DND-41 (cell line): ENCODE measurements at regions not wholly inside any gene's neighbourhood (a gene's known extent, or its start where the extent isn't known, plus 50 kb on each side); places are given as distances from the start of the nearest gene placed in this dataset.

Experiments used
- ATAC-seq: fragments of 200-7000 bp; cut with Tn5 transposase; 3 replicates; pipeline ENCODE4 v1.9.1; 2021; ENCODE audit warnings: low read depth; ENCODE audit not compliant: insufficient read depth
- DNase-seq: peaks from one replicate; pipeline ENCODE4 v3.0.0-alpha.2; 2020
- H2AFZ ChIP-seq: 2 replicates; pipeline ENCODE4 v1.6.0; 2012; ENCODE audit warnings: low read depth, low read length
- H3K27ac ChIP-seq: 2 replicates; pipeline ENCODE4 v1.5.1; 2012; ENCODE audit warnings: low read length, inconsistent platforms
- H3K27me3 ChIP-seq: fragments of 200-600 bp; sonication (generic); 2 replicates; pipeline ENCODE4 v1.6.0; 2012; ENCODE audit warnings: low read length, mild to moderate bottlenecking, inconsistent platforms; ENCODE audit not compliant: insufficient read depth, poor library complexity
- H3K36me3 ChIP-seq: 2 replicates; pipeline ENCODE4 v1.5.1; 2012; ENCODE audit warnings: low read length, inconsistent platforms; ENCODE audit not compliant: insufficient read depth
- H3K4me1 ChIP-seq: 2 replicates; pipeline ENCODE4 v1.5.1; 2012; ENCODE audit warnings: mild to moderate bottlenecking, low read length; ENCODE audit not compliant: insufficient read depth
- H3K4me2 ChIP-seq: 2 replicates; pipeline ENCODE4 v1.6.0; 2012; ENCODE audit warnings: mild to moderate bottlenecking, moderate library complexity, low read length, inconsistent platforms; ENCODE audit not compliant: insufficient read depth
- H3K4me3 ChIP-seq, 2 experiments: fragments of 200-600 bp in 1 of 2; shearing (Covaris generic) in 1 of 2; 2 replicates each; pipeline ENCODE4 v1.5.1; 2012 to 2016; ENCODE audit warnings: inconsistent platforms in 2 of 2, low read length in 2 of 2, mild to moderate bottlenecking in 2 of 2, low read depth in 1 of 2, moderate library complexity in 1 of 2
- H3K79me2 ChIP-seq: 2 replicates; pipeline ENCODE4 v1.6.0; 2012; ENCODE audit warnings: low read length, inconsistent platforms; ENCODE audit not compliant: insufficient read depth
- H3K9ac ChIP-seq: 2 replicates; pipeline ENCODE4 v1.6.0; 2012; ENCODE audit warnings: low read depth, mild to moderate bottlenecking, inconsistent platforms, low read length, moderate library complexity
- H3K9me3 ChIP-seq: 2 replicates; pipeline ENCODE4 v1.5.1; 2012; ENCODE audit warnings: low read length, moderate library complexity, mild to moderate bottlenecking, inconsistent platforms; ENCODE audit not compliant: insufficient read depth, severe bottlenecking
- H4K20me1 ChIP-seq: 2 replicates; pipeline ENCODE4 v1.6.0; 2012; ENCODE audit warnings: low read length; ENCODE audit not compliant: insufficient read depth
- EZH2 ChIP-seq: IDR thresholded peaks from 3 replicates; pipeline ENCODE4 v1.6.1; 2012; ENCODE audit warnings: borderline replicate concordance, low read depth, mild to moderate bottlenecking, moderate library complexity, low read length, inconsistent platforms; ENCODE audit not compliant: severe bottlenecking
- TF ChIP-seq, protein P1 (sequence below): IDR thresholded peaks from 2 replicates; pipeline ENCODE4 v1.5.1; 2012; ENCODE audit warnings: borderline replicate concordance, low read length, moderate library complexity, mild to moderate bottlenecking; ENCODE audit not compliant: poor library complexity, severe bottlenecking; ENCODE audit errors: extremely low read depth

DNA sequence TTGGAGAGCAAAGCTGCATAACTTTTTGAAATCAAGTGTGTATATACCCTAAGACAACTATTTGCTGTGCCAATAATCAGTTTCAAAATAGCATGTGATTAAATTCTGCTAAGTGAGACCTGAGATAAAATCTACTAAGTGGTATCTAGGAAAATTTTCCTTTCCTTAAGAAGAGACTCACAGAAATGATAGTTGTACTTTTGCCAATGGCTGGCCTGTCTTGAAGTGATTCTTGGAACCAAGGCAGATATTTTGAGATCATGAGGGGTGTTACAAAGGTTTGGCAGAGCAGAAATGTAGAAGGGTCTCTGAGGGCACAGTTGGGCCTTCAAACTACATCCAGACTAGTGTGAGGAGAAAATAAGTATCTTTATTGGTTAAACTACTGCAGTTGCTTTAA lies 902.6 kb upstream of the TENM4 start:
- H3K27ac ChIP-seq: no peak overlapping the region
- no peak overlapping the region for H3K9ac ChIP-seq
- no peak for DNase-seq
- no peak overlapping the region for H3K4me2 ChIP-seq
- no peaks in the 10 kb centered on the region for H4K20me1 ChIP-seq
- no peaks in the 10 kb centered on the region for H3K36me3 ChIP-seq
- no peaks in the 10 kb centered on the region for H3K27me3 ChIP-seq
- ATAC-seq: no peak
- H3K9me3 ChIP-seq: no peaks in the 10 kb centered on the region
- TF ChIP-seq, protein P1, sequence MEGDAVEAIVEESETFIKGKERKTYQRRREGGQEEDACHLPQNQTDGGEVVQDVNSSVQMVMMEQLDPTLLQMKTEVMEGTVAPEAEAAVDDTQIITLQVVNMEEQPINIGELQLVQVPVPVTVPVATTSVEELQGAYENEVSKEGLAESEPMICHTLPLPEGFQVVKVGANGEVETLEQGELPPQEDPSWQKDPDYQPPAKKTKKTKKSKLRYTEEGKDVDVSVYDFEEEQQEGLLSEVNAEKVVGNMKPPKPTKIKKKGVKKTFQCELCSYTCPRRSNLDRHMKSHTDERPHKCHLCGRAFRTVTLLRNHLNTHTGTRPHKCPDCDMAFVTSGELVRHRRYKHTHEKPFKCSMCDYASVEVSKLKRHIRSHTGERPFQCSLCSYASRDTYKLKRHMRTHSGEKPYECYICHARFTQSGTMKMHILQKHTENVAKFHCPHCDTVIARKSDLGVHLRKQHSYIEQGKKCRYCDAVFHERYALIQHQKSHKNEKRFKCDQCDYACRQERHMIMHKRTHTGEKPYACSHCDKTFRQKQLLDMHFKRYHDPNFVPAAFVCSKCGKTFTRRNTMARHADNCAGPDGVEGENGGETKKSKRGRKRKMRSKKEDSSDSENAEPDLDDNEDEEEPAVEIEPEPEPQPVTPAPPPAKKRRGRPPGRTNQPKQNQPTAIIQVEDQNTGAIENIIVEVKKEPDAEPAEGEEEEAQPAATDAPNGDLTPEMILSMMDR: no peak
- TF ChIP-seq EZH2: no peak
- H3K4me1 ChIP-seq: no peaks in the 10 kb centered on the region
- H3K4me3 ChIP-seq: no peak overlapping the region
- H2AFZ ChIP-seq: no peak overlapping the region
- no peaks in the 10 kb centered on the region for H3K79me2 ChIP-seq

DNA sequence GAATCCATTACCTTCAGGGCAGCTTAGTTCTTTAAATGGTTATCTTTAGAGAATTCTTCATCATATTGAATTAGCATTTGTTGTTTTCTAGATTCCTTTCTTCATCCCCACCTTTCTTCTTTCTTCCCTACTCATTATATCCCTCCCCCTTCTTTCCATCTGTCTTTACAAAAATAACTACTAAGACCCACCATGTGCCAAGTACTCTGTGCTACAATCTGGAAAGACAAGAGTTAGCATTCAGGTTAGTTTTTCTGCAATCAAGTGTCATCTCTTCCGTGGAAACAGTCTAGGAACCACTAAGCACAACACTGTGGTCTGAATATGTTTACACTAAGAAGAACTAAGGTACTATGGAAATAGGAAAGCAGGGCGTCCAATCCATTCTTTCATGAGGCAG lies 897.4 kb upstream of the TENM4 start:
- H3K27me3 ChIP-seq: no peaks in the 10 kb centered on the region
- DNase-seq (no peak), ATAC-seq (no peak)
- no peak overlapping the region for H3K4me3 ChIP-seq
- H3K79me2 ChIP-seq: no peaks in the 10 kb centered on the region
- H3K36me3 ChIP-seq: no peaks in the 10 kb centered on the region
- H3K4me2 ChIP-seq: no peak overlapping the region
- no peaks in the 10 kb centered on the region for H3K9me3 ChIP-seq
- H2AFZ ChIP-seq: no peak overlapping the region
- no peak overlapping the region for H3K27ac ChIP-seq
- TF ChIP-seq EZH2: no peak
- TF ChIP-seq, protein P1: no peak
- no peaks in the 10 kb centered on the region for H4K20me1 ChIP-seq
- no peak overlapping the region for H3K9ac ChIP-seq
- H3K4me1 ChIP-seq: no peaks in the 10 kb centered on the region

DNA sequence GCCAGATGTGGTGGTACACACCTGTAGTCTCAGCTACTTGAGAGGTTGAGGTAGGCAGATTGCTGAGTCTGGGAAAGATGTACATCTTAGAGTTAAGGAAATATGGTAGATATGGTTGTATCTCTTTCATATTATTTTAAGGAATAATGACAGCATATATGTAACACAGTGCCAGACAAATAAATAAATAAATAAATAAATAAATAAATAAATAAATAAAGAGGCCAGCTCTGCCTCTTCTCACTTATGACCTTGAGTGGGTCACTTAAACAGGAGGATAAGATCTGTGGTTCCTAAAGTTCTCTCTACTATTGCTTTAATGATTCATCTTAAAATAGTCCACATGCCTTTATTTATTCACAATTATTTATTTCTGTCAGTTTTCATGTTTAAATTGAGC lies 890.9 kb upstream of the TENM4 start:
- H3K36me3 ChIP-seq: no peaks in the 10 kb centered on the region
- no peak for ATAC-seq
- no peaks in the 10 kb centered on the region for H3K27me3 ChIP-seq
- no peaks in the 10 kb centered on the region for H3K79me2 ChIP-seq
- no peaks in the 10 kb centered on the region for H3K4me1 ChIP-seq
- H3K9ac ChIP-seq: no peak overlapping the region
- H3K27ac ChIP-seq: no peak overlapping the region
- DNase-seq: no peak
- H2AFZ ChIP-seq: no peak overlapping the region
- H3K4me2 ChIP-seq: no peak overlapping the region
- TF ChIP-seq EZH2: no peak
- TF ChIP-seq, protein P1: no peak
- H3K4me3 ChIP-seq: no peak overlapping the region
- H4K20me1 ChIP-seq: no peaks in the 10 kb centered on the region
- no peaks in the 10 kb centered on the region for H3K9me3 ChIP-seq

DNA sequence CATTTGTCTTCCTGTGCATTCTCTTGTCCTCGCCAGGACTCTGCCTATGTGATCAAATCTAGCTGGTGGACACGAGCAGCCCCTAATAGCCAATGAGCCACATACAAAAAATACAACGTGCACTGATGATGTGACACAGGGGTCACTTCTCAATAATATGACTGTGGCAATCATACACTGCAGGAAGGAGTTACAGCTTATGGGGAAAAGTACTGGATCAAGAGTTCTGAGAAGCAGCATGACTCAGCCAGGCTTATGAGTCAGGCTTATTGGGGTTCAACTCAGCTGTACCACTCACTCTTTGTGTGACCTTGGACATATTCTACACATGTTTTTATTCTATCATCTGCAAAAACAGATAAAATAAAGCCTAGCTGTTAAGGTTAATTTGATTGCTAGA lies 889.4 kb upstream of the TENM4 start:
- no peaks in the 10 kb centered on the region for H3K4me1 ChIP-seq

More for the DNA sequence above, 889.4 kb upstream of the TENM4 start:
- Histone ChIP-seq H3K79me2 (no peaks in the 10 kb centered on the region), H3K4me3 (no peak overlapping the region), H2AFZ (no peak overlapping the region), H3K4me2 (no peak overlapping the region), H4K20me1 (no peaks in the 10 kb centered on the region), H3K27ac (no peak overlapping the region), H3K27me3 (no peaks in the 10 kb centered on the region), H3K9me3 (no peaks in the 10 kb centered on the region), H3K9ac (no peak overlapping the region), H3K36me3 (no peaks in the 10 kb centered on the region)
- ATAC-seq (no peak), DNase-seq (no peak)
- TF ChIP-seq, protein P1: no peak
- TF ChIP-seq EZH2: no peak
